Suppressor macrophage treated with lipopolysaccharide for 4 hours (primary cell): ENCODE measurements at regions not wholly inside any gene's neighbourhood (a gene's known extent, or its start where the extent isn't known, plus 50 kb on each side); places are given as distances from the start of the nearest gene placed in this dataset.
A peak's percentile ranks its signal among the peaks of the same experiment; 100 is the strongest.
"Not testable (repeated sequence)": the region's sequence is repeated elsewhere in the genome, so short reads cannot be mapped to it uniquely, and the experiment has no call there.

ENCODE experiments used
- DNase-seq: peaks from one replicate; pipeline ENCODE4 v3.0.0-alpha.2; 2020

- no peak for DNase-seq
Observed at GRCh38 chr14:28952161-28952560, 185.6 kb downstream of the FOXG1 start.

- no peak for DNase-seq
Observed at GRCh38 chr14:28952666-28953065, 186.1 kb downstream of the FOXG1 start.

DNA sequence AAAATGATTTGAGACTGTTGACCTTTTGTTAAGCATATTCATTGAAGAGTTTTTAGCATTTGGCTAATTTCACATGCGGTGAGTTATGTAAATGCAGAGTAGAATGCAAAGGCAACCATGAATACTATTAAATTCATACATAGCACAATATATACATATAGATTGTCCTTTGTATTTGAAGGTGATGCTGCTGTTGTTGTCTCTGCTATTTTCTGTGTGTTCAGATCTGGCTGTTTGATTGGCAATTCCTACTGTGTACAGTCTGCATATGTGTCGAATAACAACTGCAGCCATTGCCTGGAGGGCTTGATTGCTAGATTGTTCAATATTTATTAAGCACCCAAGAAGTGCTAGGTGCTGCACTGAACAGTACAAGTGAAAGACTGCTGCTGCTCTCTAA is 187.4 kb downstream of the FOXG1 start:
- DNase-seq, result no peak

DNA sequence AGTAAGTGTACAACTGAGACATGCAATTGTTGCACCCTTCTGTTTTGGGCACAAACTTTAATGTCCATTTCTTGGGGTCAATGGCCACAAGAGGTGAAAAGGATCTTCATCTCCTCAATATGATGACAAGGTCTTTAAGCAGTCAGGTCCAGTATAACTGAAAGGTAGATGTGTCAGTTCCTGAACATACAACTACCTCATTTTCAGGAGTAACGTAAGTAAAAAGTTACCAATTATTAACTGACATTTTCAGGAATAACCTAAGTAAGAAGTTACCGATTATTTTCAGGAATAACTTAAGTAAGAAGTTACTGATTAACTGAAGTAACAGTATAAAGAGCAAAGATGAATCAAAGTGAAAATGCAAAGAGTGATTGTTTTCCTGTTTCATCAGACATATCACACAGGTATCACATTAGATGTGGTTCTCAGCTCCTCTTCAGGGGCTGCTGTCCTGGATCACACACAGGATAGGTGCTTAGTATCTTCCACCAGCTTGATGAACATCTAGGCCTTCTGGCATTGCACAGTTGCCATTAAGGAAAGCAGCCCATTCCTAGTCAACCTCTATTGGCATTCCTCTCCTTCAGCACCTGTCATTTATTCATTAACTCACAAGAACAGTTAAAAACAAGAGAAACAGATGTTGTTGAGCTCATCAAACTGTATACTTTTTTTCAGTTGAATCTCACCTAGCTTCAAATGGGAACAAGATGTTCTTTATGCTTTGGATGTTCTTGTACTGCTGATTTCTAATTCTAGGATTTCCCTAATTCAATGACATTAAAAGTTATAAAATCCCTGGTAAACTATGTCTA is 200.0 kb downstream of the FOXG1 start:
- no peak for DNase-seq

DNA sequence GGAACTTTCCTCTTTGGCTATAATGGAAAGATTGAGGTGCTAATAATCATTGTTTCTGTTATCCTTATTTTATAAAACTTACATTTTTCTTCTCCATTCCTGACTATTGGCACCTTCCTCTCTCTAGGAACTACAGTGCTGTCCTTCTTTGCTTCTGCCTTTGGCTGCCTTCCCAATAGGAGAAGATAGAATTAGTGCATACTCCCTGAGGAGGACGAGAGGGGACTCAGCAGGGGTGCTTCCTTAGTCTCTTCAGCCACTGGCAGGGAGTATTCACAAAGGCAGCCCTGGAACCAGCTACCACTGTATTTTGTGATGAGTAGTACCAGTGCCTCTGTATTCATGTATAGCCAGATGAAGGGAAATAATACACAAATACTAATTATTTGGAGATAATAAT is 208.5 kb downstream of the FOXG1 start:
- DNase-seq, result no peak

GRCh38 chr14:28982228-28982627 is 215.6 kb downstream of the FOXG1 start:
- no peak for DNase-seq

DNA sequence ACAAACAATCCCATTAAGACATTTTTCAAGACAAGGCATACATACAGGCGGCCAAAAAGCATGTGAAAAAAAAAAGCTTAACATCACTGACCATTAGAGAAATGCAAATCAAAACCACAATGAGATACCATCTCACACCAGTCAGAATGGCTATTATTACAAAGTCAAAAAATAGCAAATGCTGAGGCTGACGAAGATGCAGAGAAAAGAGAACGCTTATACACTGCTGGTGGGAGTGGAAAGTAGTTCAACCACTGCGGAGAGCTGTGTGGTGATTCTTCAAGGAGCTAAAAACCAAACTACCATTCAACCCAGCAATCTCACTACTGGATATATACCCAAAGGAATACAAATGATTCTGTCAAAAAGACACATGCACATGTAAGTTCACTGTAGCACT is 216.7 kb downstream of the FOXG1 start:
- DNase-seq, result no peak

DNA sequence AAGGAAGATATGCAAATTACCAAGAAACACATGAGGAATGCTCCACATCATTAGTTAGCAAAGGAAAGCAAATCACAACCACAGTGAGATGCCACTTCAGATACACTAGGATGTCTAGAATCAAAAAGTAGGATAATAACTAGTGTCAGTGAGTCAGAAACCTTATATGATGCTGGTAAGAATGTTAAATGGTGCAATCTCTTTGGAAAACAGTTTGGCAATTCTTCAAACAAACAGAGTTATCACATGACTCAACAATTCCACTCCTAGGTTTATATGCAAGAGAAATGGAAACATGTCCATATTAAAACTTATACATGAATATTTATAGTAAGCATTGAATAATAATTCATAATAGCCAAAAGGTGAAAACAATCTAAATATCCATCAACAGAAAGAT is 220.9 kb downstream of the FOXG1 start:
- DNase-seq, result no peak

DNA sequence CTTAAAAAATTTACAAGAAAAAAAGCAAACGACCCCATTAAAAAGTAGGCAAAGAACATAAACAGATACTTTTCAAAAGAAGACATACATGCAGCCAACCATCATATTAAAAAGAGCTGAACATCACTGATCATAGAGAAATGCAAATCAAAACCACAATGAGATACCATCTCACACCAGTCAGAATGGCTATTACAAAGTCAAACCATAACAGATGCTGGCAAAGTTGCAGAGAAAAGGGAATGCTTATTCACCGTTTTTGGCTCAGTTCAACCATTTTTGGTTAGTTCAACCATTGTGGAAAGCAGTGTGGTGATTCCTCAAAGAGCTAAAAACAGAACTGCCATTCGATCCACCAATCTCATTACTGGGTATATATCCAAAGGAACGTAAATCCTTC is 230.6 kb downstream of the FOXG1 start:
- DNase-seq, result not testable (repeated sequence)

DNA sequence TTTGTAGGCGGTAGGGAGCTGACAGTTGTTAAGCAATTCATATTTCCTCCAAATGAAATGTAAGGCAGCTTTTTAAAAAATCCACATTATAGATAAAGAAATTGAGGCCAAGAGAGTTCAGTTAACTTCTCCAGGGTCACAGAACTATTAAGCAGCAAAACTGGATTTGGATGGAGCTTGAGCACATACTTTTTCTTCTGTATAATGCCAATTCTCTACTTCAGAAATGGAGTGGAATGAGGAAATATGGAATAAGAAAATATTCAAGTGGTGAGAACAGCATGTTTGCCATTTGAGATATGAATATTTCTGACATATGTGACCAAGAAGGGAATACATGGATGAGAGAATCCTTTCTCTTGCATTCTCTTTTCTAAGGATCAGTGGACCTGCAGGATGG is 233.1 kb downstream of the FOXG1 start:
- no peak for DNase-seq

GRCh38 chr14:29005647-29006046 is 239.1 kb downstream of the FOXG1 start:
- no peak for DNase-seq

DNA sequence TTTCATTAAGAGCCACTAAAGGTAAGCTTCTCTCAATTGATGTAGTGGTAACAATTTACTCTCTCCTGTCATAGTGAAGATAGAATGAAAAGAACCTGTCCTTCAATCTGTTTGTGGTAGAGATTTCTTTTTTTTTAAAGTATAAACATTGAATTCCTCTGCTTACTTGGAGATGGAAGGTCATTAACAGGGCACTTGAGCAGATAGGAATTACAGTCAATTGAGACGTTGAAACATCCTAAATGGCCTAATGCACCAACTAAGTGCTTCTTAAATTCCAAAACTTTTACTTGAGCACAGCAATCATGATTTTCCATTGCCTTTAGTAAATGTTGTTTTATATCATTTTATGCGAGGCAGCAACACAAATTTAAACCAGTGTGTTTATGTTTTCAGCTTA is 241.4 kb downstream of the FOXG1 start:
- no peak for DNase-seq

GRCh38 chr14:29016050-29016900 is 249.7 kb downstream of the FOXG1 start:
- peak; percentile 7 for DNase-seq

DNA sequence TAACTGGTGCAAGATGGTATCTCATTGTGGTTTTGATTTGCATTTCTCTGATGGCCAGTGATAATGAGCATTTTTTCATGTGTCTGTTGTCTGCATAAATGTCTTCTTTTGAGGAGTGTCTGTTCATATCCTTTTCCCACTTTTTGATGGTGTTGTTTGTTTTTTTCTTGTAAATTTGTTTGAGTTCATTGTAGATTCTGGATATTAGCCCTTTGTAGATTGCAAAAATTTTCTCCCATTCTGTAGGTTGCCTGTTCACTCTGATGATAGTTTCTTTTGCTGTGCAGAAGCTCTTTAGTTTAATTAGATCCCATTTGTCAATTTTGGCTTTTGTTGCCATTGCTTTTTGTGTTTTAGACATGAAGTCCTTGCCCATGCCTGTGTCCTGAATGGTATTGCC is 256.9 kb downstream of the FOXG1 start:
- DNase-seq, result not testable (repeated sequence)

DNA sequence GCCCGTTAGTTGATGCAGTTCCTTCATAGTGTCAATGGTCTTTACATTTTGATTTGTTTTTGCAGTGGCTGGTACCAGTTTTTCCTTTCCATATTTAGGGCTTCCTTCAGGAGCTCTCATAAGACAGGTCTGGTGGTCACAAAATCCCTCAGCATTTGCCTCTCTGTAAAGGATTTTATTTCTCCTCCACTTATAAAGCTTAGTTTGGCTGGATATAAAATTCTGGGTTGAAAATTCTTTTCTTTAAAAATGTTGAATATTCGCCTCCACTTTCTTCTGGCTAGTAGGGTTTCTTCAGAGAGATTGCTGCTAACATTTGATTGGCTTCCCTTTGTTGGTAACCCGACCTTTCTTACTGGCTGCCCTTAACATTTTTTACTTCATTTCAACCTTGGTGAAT is 260.9 kb downstream of the FOXG1 start:
- not testable (repeated sequence) for DNase-seq

DNA sequence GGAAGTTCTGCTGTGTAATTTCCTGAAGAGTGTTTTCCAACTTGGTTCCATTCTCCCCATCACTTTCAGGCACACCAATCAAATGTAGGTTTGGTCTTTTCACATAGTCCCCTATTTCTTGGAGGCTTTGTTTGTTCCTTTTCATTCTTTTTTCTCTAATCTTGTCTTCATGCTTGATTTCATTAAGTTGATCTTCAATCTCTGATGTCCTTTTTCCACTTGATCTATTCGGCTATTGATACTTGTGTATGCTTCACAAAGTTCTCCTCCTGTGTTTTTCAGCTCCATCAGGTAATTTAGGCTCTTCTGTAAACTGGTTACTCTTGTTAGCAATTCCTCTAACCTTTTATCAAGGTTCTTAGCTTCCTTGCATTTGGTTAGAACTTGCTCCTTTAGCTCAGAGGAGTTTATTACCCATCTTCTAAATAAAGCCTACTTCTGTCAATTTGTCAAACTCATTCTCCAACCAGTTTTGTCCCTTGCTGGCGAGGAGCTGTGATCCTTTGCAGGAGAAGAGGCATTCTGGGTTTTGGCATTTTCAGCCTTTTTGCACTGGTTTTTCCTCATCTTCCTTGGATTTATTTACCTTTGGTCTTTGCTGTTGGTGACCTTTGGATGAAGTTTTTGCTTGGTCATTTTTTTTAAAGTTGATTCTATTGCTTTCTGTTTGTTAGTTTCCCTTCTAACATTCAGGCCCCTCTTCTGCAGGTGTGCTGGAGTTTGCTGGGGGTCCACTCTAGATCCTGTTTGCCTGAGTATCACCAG is 261.5 kb downstream of the FOXG1 start:
- DNase-seq, result not testable (repeated sequence)

- no peak for DNase-seq
Observed at GRCh38 chr14:29028973-29029582, 262.5 kb downstream of the FOXG1 start.

DNA sequence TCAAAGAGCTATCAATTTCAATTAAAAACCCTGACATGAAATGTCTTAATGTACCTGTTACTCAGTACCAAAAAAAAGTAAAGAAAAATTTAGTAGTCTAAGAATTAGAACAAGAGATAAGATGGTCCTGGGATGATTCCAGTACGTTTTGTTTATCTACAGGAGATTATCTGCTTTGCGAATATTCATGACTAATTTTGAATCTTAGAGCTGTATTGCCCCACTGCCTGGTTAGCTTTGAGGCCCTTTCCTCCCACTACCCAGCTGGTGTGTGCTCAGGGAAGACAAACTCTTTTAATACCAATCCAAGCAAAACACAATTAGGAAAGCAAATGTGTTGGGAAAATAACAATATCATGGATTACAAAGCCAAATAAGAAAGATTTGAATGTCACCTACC is 263.5 kb downstream of the FOXG1 start:
- DNase-seq, result no peak

GRCh38 chr14:29030970-29031369 is 264.4 kb downstream of the FOXG1 start:
- DNase-seq, result no peak

GRCh38 chr14:29035134-29035533 is 268.5 kb downstream of the FOXG1 start:
- DNase-seq, result no peak

- DNase-seq, result no peak
Observed at GRCh38 chr14:29037411-29037810, 270.8 kb downstream of the FOXG1 start.

- no peak for DNase-seq
Observed at GRCh38 chr14:29039171-29039570, 272.6 kb downstream of the FOXG1 start.

- no peak for DNase-seq
Observed at GRCh38 chr14:29042551-29042950, 276.0 kb downstream of the FOXG1 start.
